ENCODE measurements at regions not wholly inside any gene's neighbourhood (a gene's known extent, or its start where the extent isn't known, plus 50 kb on each side); places are given as distances from the start of the nearest gene placed in this dataset.

- Histone ChIP-seq H3K4me3 (ENCODE audit: control insufficient read depth in 1 of 7, extremely low read depth in 1 of 7, insufficient read depth in 4 of 7, low read depth in 2 of 7, low read length in 6 of 7) (no peak overlapping the region), H3K4me1 (ENCODE audit: control extremely low read depth in 1 of 4, control insufficient read depth in 4 of 4, insufficient read depth in 4 of 4, low read length in 3 of 4) (peaks cover 3 to 38% (median 7%) of the 10 kb centered on the region in 4 experiments), H3K9me3 (ENCODE audit: control extremely low read depth in 1 of 5, control insufficient read depth in 4 of 5, insufficient read depth in 2 of 5, low read depth in 1 of 5, low read length in 4 of 5) (no peaks in the 10 kb centered on the region), H3K36me3 (ENCODE audit: control insufficient read depth in 4 of 4, insufficient read depth in 4 of 4, low read length in 3 of 4) (no peaks in the 10 kb centered on the region), H3K27ac (ENCODE audit: insufficient read depth in 1 of 2, low read depth in 1 of 2, low read length in 2 of 2, poor library complexity in 1 of 2, severe bottlenecking in 2 of 2) (no peak overlapping the region), H3K27me3 (replicated peaks in 2 of 5; ENCODE audit: control insufficient read depth in 4 of 5, insufficient read depth in 5 of 5, low read length in 4 of 5) (no peaks in the 10 kb centered on the region)
- WGBS (ENCODE audit: insufficient coverage) = 90% methylated on average over 6 of the region's 6 CpGs
- POLR2A ChIA-PET = no interaction called here
- DNase-seq = no peak
- CTCF ChIA-PET = interaction anchor here (0.8 to 1.8 kb wide), 4 partner anchors 10 to 50 kb away, joined by 3 to 7 read pairs (median 4); no protein-coding TSS in a partner anchor
Observed at GRCh38 chr13:24630121-24630520, 50.1 kb upstream of the ATP12A start.

Measured in common myeloid progenitor, CD34-positive (primary cell).